GM19463 (cell line): ENCODE measurements at regions not wholly inside any gene's neighbourhood (a gene's known extent, or its start where the extent isn't known, plus 50 kb on each side); places are given as distances from the start of the nearest gene placed in this dataset.
A peak's percentile ranks its signal among the peaks of the same experiment; 100 is the strongest.

Experiments used
- ATAC-seq: cut with Tn5 transposase; IDR thresholded peaks from one replicate; pipeline ENCODE4 v1.9.1; 2021; ENCODE audit warnings: mild to moderate bottlenecking, moderate library complexity; ENCODE audit not compliant: unreplicated experiment

DNA sequence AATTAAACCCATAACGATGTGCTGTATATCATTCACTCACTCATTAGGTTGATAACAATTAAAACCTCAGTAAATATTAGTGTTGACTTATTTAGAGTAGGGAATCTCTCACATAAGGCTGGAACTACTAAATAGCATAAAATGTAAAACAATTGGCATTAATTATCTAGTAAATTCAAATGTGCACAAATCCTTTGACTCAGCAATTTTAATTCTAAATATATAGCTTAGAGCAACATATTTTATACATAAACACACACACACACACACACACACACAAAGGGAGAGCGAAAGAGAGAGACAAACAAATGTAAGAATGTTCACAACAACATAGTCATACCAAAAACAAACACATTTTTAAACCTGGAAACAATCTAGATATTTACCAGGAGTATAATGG, 443.1 kb upstream of the KCNH7 start:
- ATAC-seq: no peak

DNA sequence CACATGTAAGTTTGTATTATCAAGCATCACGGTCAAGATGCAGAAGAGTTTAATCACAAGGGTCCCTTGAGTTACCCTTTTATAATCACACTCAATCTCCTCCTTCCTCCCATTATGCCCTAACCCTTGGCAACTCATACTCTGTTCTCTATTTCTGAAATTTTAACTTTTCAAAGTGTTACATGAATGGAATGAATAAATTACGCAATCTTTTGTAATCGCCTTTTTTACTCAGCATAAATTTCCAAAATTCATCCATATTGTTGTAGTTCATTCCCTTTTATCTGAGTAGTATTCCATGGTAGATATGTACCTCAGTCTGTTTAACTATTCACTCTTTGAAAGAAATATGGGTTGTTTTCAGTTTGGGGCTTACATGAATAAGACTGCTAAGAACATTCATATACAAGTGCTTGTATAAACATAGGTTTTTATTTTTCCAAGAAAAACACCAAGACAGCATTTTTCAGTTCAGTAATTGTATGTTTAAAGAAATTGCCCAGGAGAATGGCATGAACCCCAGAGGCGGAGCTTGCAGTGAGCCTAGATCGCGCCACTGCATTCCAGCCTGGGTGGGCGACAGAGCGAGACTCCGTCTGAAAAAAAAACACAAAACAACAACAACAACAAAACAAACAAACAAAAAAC, 430.9 kb upstream of the KCNH7 start:
- no peak for ATAC-seq

DNA sequence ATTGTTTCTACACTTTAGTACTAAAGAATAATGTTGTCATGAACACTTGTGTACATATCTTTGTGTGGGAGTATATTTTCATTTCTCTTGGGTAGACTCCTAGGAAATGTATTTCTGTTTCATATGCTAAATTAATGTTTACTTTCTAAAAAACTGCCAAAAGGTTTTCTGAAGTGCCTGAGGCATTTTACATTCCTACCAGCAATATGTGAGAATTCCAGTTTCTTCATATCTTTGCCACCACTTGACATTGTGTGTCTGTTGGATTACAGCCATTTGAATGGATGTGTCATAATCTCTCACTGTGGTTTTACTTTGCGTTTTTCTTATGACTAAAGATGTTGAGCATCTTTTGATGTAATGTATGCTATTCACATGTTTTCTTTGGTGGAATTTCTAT, 428.2 kb upstream of the KCNH7 start:
- no peak for ATAC-seq

DNA sequence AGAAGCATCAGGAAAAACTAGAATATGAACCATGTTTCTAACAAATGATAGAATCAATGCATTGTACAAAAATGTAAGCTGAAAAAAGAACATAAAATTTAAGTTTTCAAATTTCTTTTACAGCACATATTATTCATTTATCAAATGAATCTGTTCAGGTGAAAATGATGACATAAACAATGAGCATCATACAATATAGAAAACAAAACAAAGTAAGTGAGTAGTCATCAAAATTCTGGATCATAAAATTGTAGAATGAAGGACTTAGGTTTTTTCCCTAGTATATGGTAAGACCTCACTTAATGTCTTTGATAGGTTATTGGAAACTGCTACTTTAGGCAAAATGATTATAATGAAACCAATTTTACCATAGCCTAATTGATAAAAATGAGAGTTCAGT, 427.0 kb upstream of the KCNH7 start:
- no peak for ATAC-seq

DNA sequence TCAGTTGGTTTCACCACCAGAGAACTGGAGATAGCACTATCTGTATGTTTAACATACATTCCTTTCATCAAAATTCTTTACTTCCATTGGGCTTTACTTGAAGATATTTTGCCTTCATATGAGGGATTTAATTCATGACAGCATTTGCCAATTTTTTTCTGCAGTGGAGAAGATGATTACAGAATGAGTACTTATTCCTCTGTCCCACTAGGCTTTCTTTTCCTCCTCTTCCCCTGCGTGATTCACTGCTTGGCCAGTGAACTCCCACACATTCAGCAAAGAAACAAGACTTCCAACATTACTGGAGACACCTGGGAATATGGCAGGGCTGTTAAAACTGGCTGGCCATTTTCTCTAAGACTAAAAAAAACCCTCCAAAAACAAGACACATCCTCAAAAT, 425.8 kb upstream of the KCNH7 start:
- ATAC-seq: no peak

DNA sequence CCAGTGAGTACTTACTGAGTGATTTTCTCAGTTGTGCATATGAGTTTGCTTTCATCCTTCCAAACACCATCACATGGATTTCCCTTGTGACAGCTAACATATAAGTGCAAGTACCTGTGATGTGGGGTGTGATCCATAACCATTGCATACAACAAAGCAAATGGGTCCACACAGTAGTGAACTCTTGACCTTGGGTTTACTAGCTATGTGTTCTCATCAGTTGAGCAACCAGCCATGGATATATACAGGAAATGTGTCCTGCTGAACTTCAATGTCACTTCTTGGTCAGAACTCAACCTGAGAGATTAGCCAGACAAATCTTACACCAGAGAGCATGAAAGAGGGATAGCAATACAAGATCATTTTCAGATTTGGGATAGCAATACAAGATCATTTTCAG, 420.9 kb upstream of the KCNH7 start:
- no peak for ATAC-seq

DNA sequence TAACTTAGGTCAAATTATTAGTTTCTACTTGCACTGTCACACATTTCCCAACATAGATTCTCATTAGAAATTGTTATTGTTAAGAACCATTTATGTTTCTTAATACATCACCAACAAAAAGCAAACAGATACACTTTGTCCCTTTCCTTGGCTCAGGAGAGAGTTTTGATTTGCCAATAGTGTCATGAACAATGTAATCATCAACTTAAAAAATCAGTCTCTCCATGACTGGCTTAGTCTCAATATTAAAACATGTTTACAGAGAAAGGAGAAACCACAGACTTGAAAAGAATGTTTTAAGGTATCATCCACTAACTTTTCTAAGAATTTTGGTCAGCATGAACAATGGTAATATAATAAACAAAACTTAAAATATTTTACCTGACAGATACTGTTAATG, 416.5 kb upstream of the KCNH7 start:
- no peak for ATAC-seq

DNA sequence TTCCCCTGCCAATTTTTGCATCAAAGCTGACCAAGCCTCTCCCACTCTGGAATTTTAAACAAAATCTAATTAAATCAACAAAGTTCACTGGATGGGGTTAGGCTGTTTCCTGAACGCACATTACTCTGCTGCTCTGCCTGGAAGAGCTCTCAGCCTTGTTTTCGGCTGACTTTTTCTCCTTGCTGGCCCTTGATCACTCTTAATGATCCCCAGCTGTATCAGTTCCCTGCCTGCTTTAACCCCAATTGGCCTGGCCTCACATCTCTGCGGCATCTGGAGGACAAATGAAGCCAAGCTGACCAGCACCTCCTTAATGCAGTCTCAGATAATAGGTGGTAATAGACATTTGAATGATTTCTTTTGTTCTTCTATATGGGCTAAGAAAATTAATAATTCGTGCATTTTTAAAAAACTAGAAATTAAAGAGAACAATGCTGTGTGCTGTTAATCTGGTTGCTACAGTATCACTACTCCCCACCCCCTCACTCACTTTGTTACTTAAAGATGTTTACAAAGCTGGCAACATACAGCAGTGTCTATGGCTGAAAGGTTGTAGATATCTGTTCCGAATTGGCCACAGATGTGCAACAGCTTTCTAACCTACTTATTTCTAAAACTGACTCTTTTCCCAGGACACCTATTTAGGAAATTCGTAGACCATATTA, 415.2 kb upstream of the KCNH7 start:
- no peak for ATAC-seq

DNA sequence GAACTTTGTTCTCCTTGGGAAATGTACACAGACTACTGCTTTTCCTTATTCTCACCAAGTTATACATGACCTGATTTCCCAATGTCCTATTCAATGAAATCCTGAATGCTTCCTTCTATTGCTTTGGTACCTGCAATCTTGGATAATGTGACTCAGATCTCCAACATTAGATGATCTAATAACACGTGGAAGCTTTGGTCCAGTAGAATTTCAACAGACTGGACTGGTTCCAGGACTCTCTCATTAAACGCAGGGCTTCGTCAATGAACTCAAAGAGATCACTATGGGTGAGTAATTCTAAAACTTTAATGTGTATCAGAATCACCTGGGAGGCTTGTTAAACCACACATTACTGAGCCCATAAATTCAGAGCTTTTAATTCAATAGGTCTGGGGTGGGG, 413.6 kb upstream of the KCNH7 start:
- no peak for ATAC-seq

DNA sequence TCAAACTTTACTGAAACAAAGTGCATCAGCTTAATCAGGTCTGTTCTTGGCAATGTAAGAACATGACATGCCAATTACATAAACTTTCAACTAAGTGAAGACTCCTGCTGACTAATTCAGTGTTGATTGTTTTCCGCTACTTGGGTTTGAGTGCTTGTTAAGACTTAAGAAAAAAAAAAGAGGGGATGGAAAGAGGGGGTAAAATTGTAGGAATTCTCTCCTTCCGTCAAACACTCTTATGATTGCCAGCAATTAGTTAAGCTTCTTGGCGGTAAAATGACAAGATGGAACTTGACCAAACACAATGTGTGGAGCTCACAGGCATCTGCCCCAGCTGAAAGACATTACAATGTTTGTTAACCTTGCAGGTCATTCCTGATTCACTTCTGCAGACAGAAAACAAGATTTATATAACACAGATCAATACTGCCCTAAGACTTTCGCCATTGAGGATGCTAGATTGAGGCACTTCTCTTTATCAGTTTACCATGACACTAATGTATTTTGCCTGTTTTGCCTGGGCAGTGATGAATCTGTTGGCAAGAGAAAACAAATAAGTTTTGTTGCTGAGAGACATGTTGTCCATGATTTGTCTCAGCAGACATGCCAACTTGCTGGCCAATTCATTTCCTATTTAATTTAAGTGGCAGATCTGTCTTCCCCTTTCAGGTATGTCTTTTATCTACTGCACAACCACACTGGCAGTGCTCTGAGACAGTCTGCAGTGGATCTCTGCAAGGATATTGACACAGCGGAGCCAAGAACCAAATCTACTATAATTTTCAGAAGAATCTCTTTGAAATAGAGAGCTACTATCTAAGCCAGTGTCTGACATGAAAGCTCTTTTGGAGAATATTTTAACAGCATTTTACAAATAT, 410.0 kb upstream of the KCNH7 start:
- no peak for ATAC-seq

DNA sequence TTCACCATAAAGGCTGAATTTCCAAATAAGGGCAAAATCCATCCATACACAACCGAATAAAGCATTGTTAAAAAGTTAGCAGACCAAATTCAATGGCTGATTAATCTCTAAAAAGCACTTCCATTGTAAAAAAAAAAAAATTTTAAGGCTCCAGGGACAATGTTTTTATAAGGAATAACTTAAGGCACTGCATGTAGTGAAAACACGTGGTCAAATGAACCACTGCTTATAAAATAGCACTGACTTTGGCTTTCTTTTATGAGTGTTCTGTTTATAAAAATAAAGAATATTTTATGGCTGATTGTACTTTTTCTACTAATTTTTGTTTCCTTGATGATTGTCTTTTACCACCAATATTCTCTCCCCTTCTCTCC, 409.3 kb upstream of the KCNH7 start:
- ATAC-seq: no peak

DNA sequence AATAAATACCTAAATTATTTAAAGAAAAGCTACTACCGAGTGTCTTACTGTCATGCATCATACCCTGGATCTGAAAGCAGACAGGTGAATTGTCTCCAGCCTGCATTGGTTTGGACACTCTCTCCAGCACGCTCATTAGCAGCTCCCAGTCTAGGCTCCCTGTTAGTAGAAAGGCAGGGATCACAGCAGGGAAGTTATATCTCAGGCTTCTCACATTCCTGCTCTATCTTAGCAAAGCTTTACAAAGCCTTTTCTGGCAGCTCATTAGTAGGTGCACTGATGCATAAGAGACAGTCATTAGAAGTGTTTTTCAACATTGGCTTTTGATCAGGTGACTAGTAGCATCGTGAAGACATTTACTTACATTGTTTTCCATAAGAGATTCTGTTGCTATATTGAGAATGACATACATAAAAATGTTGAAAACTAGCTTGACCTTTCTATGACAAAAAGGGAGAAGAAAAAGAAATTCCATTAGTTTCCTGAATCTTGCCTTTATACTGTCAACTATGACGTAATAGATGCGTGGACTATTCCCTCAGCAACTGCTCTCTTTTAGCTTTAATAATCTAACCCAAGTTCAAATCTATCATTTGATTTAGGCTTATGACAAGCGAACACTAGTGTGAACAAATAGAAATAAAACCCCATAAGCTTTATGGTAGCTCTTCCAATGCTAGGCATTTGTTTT, 408.7 kb upstream of the KCNH7 start:
- no peak for ATAC-seq

DNA sequence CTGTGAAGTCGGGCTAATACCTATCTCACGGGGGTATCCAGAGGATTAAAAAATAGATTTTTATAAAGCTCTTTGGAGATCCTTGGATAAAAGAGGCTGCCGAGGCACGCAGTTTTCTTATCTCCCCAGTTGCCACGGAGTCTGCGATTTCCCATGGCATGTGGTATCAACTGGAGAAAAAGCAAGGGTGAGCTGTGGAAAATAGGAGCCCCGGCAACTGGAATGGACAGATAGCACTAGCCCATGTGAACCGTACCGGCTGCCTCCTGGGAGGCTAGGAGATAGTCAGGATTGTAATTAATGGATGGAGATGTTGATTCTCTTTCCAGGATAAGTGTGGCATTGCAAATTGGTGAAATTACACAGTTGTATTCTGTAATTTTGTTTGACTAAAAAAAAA, 407.6 kb upstream of the KCNH7 start:
- ATAC-seq: no peak

DNA sequence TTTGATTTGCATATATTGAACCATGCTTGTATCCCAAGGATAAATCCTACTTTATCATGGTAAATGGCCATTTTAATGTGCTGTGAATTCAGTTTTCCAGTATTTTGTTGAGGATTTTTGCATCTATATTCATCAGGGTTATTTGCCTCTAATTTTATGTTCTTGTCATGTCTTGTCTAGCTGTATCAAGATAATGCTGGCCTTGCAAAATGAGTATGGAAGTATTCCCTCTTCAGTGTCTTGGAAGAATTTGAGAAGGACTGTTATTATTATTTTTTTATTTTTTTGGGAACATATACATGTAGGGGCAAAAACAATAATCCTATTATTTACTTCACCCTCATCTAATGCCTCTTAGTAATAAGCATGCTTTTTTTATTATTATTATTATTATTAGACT, 398.0 kb upstream of the KCNH7 start:
- no peak for ATAC-seq

DNA sequence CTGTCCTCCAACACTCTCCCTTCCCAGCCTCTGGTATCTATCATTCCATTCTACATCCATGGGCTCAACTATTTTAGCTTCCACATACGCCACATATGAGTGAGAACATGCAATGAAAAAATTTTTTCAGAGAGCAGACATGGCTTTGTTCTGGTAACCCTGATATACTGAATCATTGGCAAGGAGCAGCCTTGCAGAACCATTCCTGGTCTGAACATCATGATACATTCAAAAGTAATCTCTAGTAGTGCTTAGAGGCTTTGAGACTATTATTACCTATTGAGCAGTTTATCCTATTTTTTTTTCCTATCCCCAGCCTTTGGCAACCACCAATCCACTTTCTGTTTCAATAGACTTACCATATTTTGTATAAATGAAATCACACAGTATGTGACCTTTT, 393.1 kb upstream of the KCNH7 start:
- no peak for ATAC-seq

DNA sequence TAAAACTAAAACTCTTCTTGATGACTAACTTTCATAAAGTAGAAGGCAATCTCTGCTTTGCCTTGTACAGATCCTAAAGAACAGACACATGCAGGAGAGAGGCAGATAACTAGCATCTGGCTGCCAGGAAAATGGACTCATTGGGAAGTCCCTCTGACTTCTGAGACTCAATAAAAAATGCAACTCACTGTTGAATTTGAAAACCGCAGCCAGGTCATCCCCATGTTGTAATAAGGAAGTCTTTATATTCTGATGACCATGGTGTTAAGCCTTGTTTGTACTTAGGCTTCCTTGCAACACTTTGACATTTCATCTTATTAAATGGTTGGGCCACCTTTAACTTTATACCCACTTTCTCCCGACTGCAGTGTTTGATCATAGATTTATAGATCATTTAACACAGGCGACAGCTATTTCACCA, 375.1 kb upstream of the KCNH7 start:
- ATAC-seq: peak; percentile 57

DNA sequence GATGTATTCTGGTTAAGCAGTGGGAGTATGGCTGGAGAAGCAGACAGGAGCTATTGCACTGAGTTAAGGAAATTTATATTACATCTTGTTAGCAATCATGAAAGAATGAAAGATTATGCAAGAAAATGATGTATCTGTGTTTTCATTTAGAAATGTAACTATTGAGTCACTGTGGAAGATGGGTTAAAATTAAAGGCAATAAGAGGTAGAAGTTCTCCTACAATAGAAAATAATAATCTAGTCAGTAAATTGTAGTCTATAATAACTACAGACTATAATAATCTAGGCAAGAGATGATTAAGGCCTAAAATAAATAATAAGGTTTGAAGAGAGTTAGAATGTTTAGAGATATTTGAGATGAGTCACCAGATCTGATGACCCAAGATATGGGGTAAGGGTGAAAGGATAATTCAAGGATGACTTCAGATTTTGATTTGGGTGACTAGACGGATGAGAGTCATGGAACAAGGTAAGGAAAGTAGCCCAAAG, 371.9 kb upstream of the KCNH7 start:
- ATAC-seq: no peak

DNA sequence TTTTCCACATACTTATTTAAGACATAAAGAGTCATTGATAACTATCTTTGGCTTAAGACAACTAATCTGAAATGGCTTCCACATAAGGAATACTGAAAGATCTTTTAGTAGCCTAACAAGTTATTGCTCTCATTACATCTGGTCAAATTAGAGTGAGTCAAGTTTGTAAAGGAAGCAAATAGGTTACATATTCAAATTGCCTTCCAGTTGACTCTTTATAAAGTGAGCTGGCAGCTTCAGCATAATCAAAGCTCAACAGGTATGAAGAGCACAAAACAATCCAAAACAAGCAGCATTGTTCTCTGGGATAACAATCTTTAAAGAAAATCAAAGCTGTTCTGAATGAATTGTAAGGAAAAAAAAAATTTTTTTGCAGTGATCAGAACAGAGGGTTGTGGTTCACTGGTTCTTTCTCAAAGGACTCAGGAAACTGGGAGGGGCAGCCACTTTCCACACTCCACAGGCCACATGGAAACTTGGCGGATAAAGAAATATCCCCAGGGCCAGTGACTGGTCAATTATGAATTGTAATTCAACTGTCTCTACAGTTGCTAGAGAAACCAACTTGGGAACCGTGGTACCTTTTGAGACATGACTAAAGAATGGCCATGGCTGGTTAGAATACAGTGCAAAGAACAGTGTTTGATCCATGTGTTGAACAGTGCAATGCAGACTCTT, 369.3 kb upstream of the KCNH7 start:
- no peak for ATAC-seq

DNA sequence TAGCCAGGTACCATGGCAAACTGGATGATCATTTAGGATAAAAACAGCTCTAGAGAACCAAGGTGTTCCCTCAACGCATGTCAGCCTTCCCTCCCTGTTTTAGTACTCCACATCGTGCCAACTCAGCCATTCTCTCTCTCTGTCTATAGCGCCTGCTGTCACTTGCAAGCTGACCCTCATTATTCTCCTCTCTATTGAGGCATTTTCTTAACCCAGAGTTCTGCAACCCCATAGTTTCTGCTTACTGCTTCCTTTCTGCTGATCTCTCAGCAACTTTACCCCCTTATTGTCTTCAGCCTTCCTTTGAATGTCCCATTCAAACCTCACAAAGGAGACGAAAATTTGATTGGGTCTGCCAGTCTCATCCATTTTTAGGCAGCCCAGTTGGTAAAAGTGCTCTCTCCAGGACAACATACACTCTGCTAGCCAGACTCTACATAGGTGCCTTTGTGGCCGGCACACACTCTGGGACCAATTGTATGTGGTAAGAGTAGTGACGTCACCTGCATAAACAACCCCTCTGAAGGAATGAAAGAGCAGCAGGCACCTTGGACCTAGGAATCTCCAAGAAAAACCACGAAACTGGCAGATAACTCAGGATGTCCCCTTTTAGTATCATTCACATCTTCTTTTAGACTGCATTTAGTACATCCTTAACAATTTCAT, 367.2 kb upstream of the KCNH7 start:
- ATAC-seq: no peak

DNA sequence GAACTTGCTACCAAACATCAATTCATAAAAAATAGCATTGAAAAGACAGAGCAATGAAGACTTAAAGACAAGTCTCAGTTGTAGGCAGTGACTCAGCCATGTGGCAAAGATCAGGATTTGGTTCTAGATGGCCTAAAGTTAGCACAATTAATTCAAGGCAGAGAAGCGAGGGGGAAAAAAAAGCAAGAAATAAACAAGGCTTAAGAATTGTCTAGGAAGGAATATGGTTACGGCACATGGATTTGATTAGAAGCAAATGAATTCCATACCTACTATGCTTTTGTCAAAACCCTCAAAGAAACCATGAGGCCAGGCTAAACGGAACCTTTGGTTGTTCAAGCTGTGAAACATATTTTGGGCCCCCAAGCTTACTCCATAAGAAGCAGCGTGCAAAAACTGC, 362.2 kb upstream of the KCNH7 start:
- no peak for ATAC-seq
